ENCODE measurements at regions not wholly inside any gene's neighbourhood (a gene's known extent, or its start where the extent isn't known, plus 50 kb on each side); places are given as distances from the start of the nearest gene placed in this dataset.

- DNase-seq (ENCODE audit: low read depth), result no peak
- TF ChIP-seq CTCF (conservative IDR thresholded peaks at IDR 0.05; ENCODE audit: control insufficient read depth, insufficient read depth, low read depth, low read length), result no peak
- H3K4me3 ChIP-seq (ENCODE audit: control insufficient read depth, low read depth, low read length), result no peak overlapping the region
Observed at GRCh38 chr1:163674236-163674635, 352.5 kb downstream of the NUF2 start.

- DNase-seq (ENCODE audit: low read depth), result no peak
- no peak overlapping the region for H3K4me3 ChIP-seq (ENCODE audit: control insufficient read depth, low read depth, low read length)
- no peak for TF ChIP-seq CTCF (conservative IDR thresholded peaks at IDR 0.05; ENCODE audit: control insufficient read depth, insufficient read depth, low read depth, low read length)
Observed at GRCh38 chr1:163684785-163685184, 363.0 kb downstream of the NUF2 start.

GRCh38 chr1:163692266-163692665, 370.5 kb downstream of the NUF2 start:
- no peak for TF ChIP-seq CTCF (conservative IDR thresholded peaks at IDR 0.05; ENCODE audit: control insufficient read depth, insufficient read depth, low read depth, low read length)
- no peak overlapping the region for H3K4me3 ChIP-seq (ENCODE audit: control insufficient read depth, low read depth, low read length)
- no peak for DNase-seq (ENCODE audit: low read depth)

- no peak overlapping the region for H3K4me3 ChIP-seq (ENCODE audit: control insufficient read depth, low read depth, low read length)
- no peak for TF ChIP-seq CTCF (conservative IDR thresholded peaks at IDR 0.05; ENCODE audit: control insufficient read depth, insufficient read depth, low read depth, low read length)
- DNase-seq (ENCODE audit: low read depth), result no peak
Observed at GRCh38 chr1:163697137-163697536, 375.4 kb downstream of the NUF2 start.

GRCh38 chr1:163701783-163702374, 380.1 kb downstream of the NUF2 start:
- no peak for DNase-seq (ENCODE audit: low read depth)
- TF ChIP-seq CTCF (conservative IDR thresholded peaks at IDR 0.05; ENCODE audit: control insufficient read depth, insufficient read depth, low read depth, low read length), result no peak
- no peak overlapping the region for H3K4me3 ChIP-seq (ENCODE audit: control insufficient read depth, low read depth, low read length)

- H3K4me3 ChIP-seq (ENCODE audit: control insufficient read depth, low read depth, low read length), result no peak overlapping the region
- DNase-seq (ENCODE audit: low read depth), result no peak
- TF ChIP-seq CTCF (conservative IDR thresholded peaks at IDR 0.05; ENCODE audit: control insufficient read depth, insufficient read depth, low read depth, low read length), result no peak
Observed at GRCh38 chr1:163703794-163704193, 382.0 kb downstream of the NUF2 start.

- DNase-seq (ENCODE audit: low read depth), result no peak
- TF ChIP-seq CTCF (conservative IDR thresholded peaks at IDR 0.05; ENCODE audit: control insufficient read depth, insufficient read depth, low read depth, low read length), result no peak
- no peak overlapping the region for H3K4me3 ChIP-seq (ENCODE audit: control insufficient read depth, low read depth, low read length)
Observed at GRCh38 chr1:163706915-163707314, 385.2 kb downstream of the NUF2 start.

Data from fibroblast of mammary gland (primary cell).